ENCODE measurements at regions not wholly inside any gene's neighbourhood (a gene's known extent, or its start where the extent isn't known, plus 50 kb on each side); places are given as distances from the start of the nearest gene placed in this dataset.

- no peak overlapping the region for H3K27ac Mint-ChIP-seq
- H3K27me3 Mint-ChIP-seq (ENCODE audit: low read depth), result no peaks in the 10 kb centered on the region
- no peaks in the 10 kb centered on the region for H3K4me1 Mint-ChIP-seq
- H3K36me3 Mint-ChIP-seq, result no peaks in the 10 kb centered on the region
- no peak for TF ChIP-seq CTCF (IDR thresholded peaks at IDR 0.05; ENCODE audit: unreplicated experiment)
- H3K4me3 Mint-ChIP-seq, result no peak overlapping the region
- peaks cover 5% of the 10 kb centered on the region for H3K9me3 Mint-ChIP-seq
- no peak for DNase-seq (ENCODE audit: low spot score in 2 of 2, unreplicated experiment in 2 of 2)
These were observed 197.1 kb downstream of the CEMIP2 start for GRCh38 chr9:71571186-71571585.

- Mint-ChIP-seq H3K4me1 (peaks cover 6% of the 10 kb centered on the region), H3K27me3 (ENCODE audit: low read depth) (no peaks in the 10 kb centered on the region), H3K27ac (no peak overlapping the region), H3K36me3 (no peaks in the 10 kb centered on the region), H3K4me3 (no peak overlapping the region), H3K9me3 (peaks cover 5% of the 10 kb centered on the region)
- no peak for DNase-seq (ENCODE audit: low spot score in 2 of 2, unreplicated experiment in 2 of 2)
- no peak for TF ChIP-seq CTCF (IDR thresholded peaks at IDR 0.05; ENCODE audit: unreplicated experiment)
These were observed 200.4 kb downstream of the CEMIP2 start for GRCh38 chr9:71567890-71568289.

GRCh38 chr9:71562140-71562539 is 206.2 kb downstream of the CEMIP2 start:
- DNase-seq (ENCODE audit: low spot score in 2 of 2, unreplicated experiment in 2 of 2), result no peak
- H3K27ac Mint-ChIP-seq, result no peak overlapping the region
- no peaks in the 10 kb centered on the region for H3K27me3 Mint-ChIP-seq (ENCODE audit: low read depth)
- H3K4me3 Mint-ChIP-seq, result no peak overlapping the region
- H3K4me1 Mint-ChIP-seq, result peaks cover 9% of the 10 kb centered on the region
- no peaks in the 10 kb centered on the region for H3K36me3 Mint-ChIP-seq
- TF ChIP-seq CTCF (IDR thresholded peaks at IDR 0.05; ENCODE audit: unreplicated experiment), result no peak
- H3K9me3 Mint-ChIP-seq, result no peaks in the 10 kb centered on the region

GRCh38 chr9:71557310-71557709 is 211.0 kb downstream of the CEMIP2 start:
- Mint-ChIP-seq H3K4me1 (peaks cover 5% of the 10 kb centered on the region), H3K4me3 (no peak overlapping the region), H3K27ac (no peak overlapping the region), H3K27me3 (ENCODE audit: low read depth) (no peaks in the 10 kb centered on the region), H3K9me3 (no peaks in the 10 kb centered on the region), H3K36me3 (no peaks in the 10 kb centered on the region)
- no peak for TF ChIP-seq CTCF (IDR thresholded peaks at IDR 0.05; ENCODE audit: unreplicated experiment)
- no peak for DNase-seq (ENCODE audit: low spot score in 2 of 2, unreplicated experiment in 2 of 2)

- no peak overlapping the region for H3K27ac Mint-ChIP-seq
These were observed 215.8 kb downstream of the CEMIP2 start for GRCh38 chr9:71552480-71552879.

More at GRCh38 chr9:71552480-71552879, 215.8 kb downstream of the CEMIP2 start:
- TF ChIP-seq CTCF (IDR thresholded peaks at IDR 0.05; ENCODE audit: unreplicated experiment), result no peak
- Mint-ChIP-seq H3K4me3 (no peak overlapping the region), H3K9me3 (no peaks in the 10 kb centered on the region), H3K27me3 (ENCODE audit: low read depth) (no peaks in the 10 kb centered on the region), H3K36me3 (no peaks in the 10 kb centered on the region), H3K4me1 (peaks cover 7% of the 10 kb centered on the region)
- DNase-seq (ENCODE audit: low spot score in 2 of 2, unreplicated experiment in 2 of 2), result no peak

Measured in mesothelial cell of epicardium (in vitro differentiated cells).